ENCODE measurements at regions not wholly inside any gene's neighbourhood (a gene's known extent, or its start where the extent isn't known, plus 50 kb on each side); places are given as distances from the start of the nearest gene placed in this dataset.

GRCh38 chr11:39288011-39288410, 2171.4 kb downstream of the LRRC4C start:
- DNase-seq, result no peak

GRCh38 chr11:39268176-39268690, 2191.2 kb downstream of the LRRC4C start:
- DNase-seq, result no peak

GRCh38 chr11:39255648-39256047, 2203.8 kb downstream of the LRRC4C start:
- DNase-seq, result no peak

GRCh38 chr11:39249566-39250365, 2209.7 kb downstream of the LRRC4C start:
- DNase-seq, result no peak

GRCh38 chr11:39247570-39248137, 2211.8 kb downstream of the LRRC4C start:
- DNase-seq, result no peak

- no peak for DNase-seq
These were observed 2219.9 kb downstream of the LRRC4C start for GRCh38 chr11:39239553-39239952.

- no peak for DNase-seq
These were observed 2222.5 kb downstream of the LRRC4C start for GRCh38 chr11:39236916-39237315.

- DNase-seq, result no peak
These were observed 2237.8 kb downstream of the LRRC4C start for GRCh38 chr11:39221550-39222138.

- DNase-seq, result no peak
These were observed 2238.8 kb downstream of the LRRC4C start for GRCh38 chr11:39220501-39221230.

- DNase-seq, result no peak
These were observed 2239.4 kb downstream of the LRRC4C start for GRCh38 chr11:39220069-39220468.

GRCh38 chr11:39209981-39210380, 2249.5 kb downstream of the LRRC4C start:
- no peak for DNase-seq

- no peak for DNase-seq
These were observed 2254.0 kb downstream of the LRRC4C start for GRCh38 chr11:39205236-39205995.

GRCh38 chr11:39192671-39193070, 2266.8 kb downstream of the LRRC4C start:
- no peak for DNase-seq

- no peak for DNase-seq
These were observed 2268.7 kb downstream of the LRRC4C start for GRCh38 chr11:39190751-39191150.

- no peak for DNase-seq
These were observed 2281.8 kb downstream of the LRRC4C start for GRCh38 chr11:39177678-39178077.

GRCh38 chr11:39174965-39175364, 2284.5 kb downstream of the LRRC4C start:
- DNase-seq, result no peak

- no peak for DNase-seq
These were observed 2285.3 kb downstream of the LRRC4C start for GRCh38 chr11:39174196-39174595.

- no peak for DNase-seq
These were observed 2294.4 kb downstream of the LRRC4C start for GRCh38 chr11:39165021-39165420.

- DNase-seq, result no peak
These were observed 2310.2 kb downstream of the LRRC4C start for GRCh38 chr11:39149214-39149613.

GRCh38 chr11:39145346-39145745, 2314.1 kb downstream of the LRRC4C start:
- DNase-seq, result no peak

GRCh38 chr11:39144351-39145130, 2314.9 kb downstream of the LRRC4C start:
- no peak for DNase-seq

- DNase-seq, result no peak
These were observed 2319.9 kb downstream of the LRRC4C start for GRCh38 chr11:39139581-39139980.
